Activated CD8-positive, alpha-beta memory T cell treated with anti-CD3 and anti-CD28 coated beads for 4 hours (primary cell): ENCODE measurements at regions not wholly inside any gene's neighbourhood (a gene's known extent, or its start where the extent isn't known, plus 50 kb on each side); places are given as distances from the start of the nearest gene placed in this dataset.

Experiments
- DNase-seq, 2 donors: peaks; one replicate each; pipeline ENCODE4 v3.0.0-alpha.2; 2020; ENCODE audit warnings: low read depth in 2 of 2

- no peak for DNase-seq
Observed at GRCh38 chr15:91733661-91734060, 119.8 kb upstream of the SLCO3A1 start.

GRCh38 chr15:91737151-91737818 is 116.2 kb upstream of the SLCO3A1 start:
- no peak for DNase-seq

- DNase-seq = no peak
Observed at GRCh38 chr15:91741986-91742385, 111.5 kb upstream of the SLCO3A1 start.

- no peak for DNase-seq
Observed at GRCh38 chr15:91751611-91752010, 101.9 kb upstream of the SLCO3A1 start.

- no peak for DNase-seq
Observed at GRCh38 chr15:91752081-91752785, 101.3 kb upstream of the SLCO3A1 start.

GRCh38 chr15:91759560-91759959 is 93.9 kb upstream of the SLCO3A1 start:
- DNase-seq = no peak

- no peak for DNase-seq
Observed at GRCh38 chr15:91765660-91766059, 87.8 kb upstream of the SLCO3A1 start.

- DNase-seq = no peak
Observed at GRCh38 chr15:91769476-91769875, 84.0 kb upstream of the SLCO3A1 start.

GRCh38 chr15:91769894-91770293 is 83.6 kb upstream of the SLCO3A1 start:
- DNase-seq = no peak

GRCh38 chr15:91776104-91776503 is 77.4 kb upstream of the SLCO3A1 start:
- DNase-seq = no peak

GRCh38 chr15:91779960-91780359 is 73.5 kb upstream of the SLCO3A1 start:
- no peak for DNase-seq

GRCh38 chr15:91780387-91780786 is 73.1 kb upstream of the SLCO3A1 start:
- DNase-seq = no peak

GRCh38 chr15:91782221-91782620 is 71.3 kb upstream of the SLCO3A1 start:
- DNase-seq = no peak

- no peak for DNase-seq
Observed at GRCh38 chr15:91783008-91783407, 70.5 kb upstream of the SLCO3A1 start.

- DNase-seq = no peak
Observed at GRCh38 chr15:91783451-91783850, 70.1 kb upstream of the SLCO3A1 start.

- DNase-seq = no peak
Observed at GRCh38 chr15:91784973-91785709, 68.4 kb upstream of the SLCO3A1 start.

GRCh38 chr15:91787198-91787597 is 66.3 kb upstream of the SLCO3A1 start:
- no peak for DNase-seq

GRCh38 chr15:91789136-91789535 is 64.4 kb upstream of the SLCO3A1 start:
- no peak for DNase-seq

GRCh38 chr15:91790836-91791235 is 62.7 kb upstream of the SLCO3A1 start:
- DNase-seq = no peak

GRCh38 chr15:91793771-91794170 is 59.7 kb upstream of the SLCO3A1 start:
- no peak for DNase-seq

GRCh38 chr15:91795235-91795634 is 58.3 kb upstream of the SLCO3A1 start:
- DNase-seq = no peak

- no peak for DNase-seq
Observed at GRCh38 chr15:91801836-91802534, 51.5 kb upstream of the SLCO3A1 start.
